GM23338 (cell line): ENCODE measurements at regions not wholly inside any gene's neighbourhood (a gene's known extent, or its start where the extent isn't known, plus 50 kb on each side); places are given as distances from the start of the nearest gene placed in this dataset.

Experiments
- ATAC-seq: fragments of 200-7000 bp; cut with Tn5 transposase; 3 replicates; pipeline ENCODE4 v1.9.1; 2020
- DNase-seq: peaks from one replicate; pipeline ENCODE4 v3.0.0-alpha.2; 2015; ENCODE audit warnings: low spot score
- H2AFZ ChIP-seq: fragments of 200-600 bp; sonication (generic); 2 replicates; pipeline ENCODE4 v1.8.0; 2016; ENCODE audit warnings: antibody characterized with exemption, mild to moderate bottlenecking, moderate library complexity
- H3F3A ChIP-seq: fragments of 200-600 bp; sonication (generic); replicated peaks from 2 replicates; pipeline ENCODE4 v1.8.0; 2017; ENCODE audit warnings: antibody characterized with exemption, mixed run types, low read depth
- H3K27ac ChIP-seq: fragments of 200-600 bp; sonication (generic); 2 replicates; pipeline ENCODE4 v1.6.1; 2016; ENCODE audit warnings: low read depth
- H3K27me3 ChIP-seq: fragments of 200-600 bp; sonication (generic); 2 replicates; pipeline ENCODE4 v1.8.0; 2016; ENCODE audit warnings: mild to moderate bottlenecking, mixed run types, moderate library complexity; ENCODE audit not compliant: insufficient read depth
- H3K36me3 ChIP-seq: fragments of 200-600 bp; sonication (generic); 2 replicates; pipeline ENCODE4 v1.8.0; 2016; ENCODE audit warnings: mild to moderate bottlenecking; ENCODE audit not compliant: insufficient read depth
- H3K4me1 ChIP-seq: fragments of 200-600 bp; sonication (generic); 2 replicates; pipeline ENCODE4 v1.8.0; 2016; ENCODE audit warnings: mild to moderate bottlenecking, moderate library complexity; ENCODE audit not compliant: insufficient read depth
- H3K4me2 ChIP-seq: fragments of 200-600 bp; sonication (generic); 2 replicates; pipeline ENCODE4 v1.7.1; 2017; ENCODE audit warnings: mixed run types
- H3K4me3 ChIP-seq: fragments of 200-600 bp; sonication (generic); 2 replicates; pipeline ENCODE4 v1.6.1; 2016; ENCODE audit warnings: mixed run types
- H3K79me2 ChIP-seq: fragments of 200-600 bp; sonication (generic); replicated peaks from 2 replicates; pipeline ENCODE4 v1.8.0; 2017; ENCODE audit warnings: mild to moderate bottlenecking; ENCODE audit not compliant: insufficient read depth
- H3K9me2 ChIP-seq: fragments of 200-600 bp; sonication (generic); 2 replicates; pipeline ENCODE4 v1.8.0; 2017; ENCODE audit not compliant: insufficient read depth
- H4K20me1 ChIP-seq: fragments of 200-600 bp; sonication (generic); replicated peaks from 2 replicates; pipeline ENCODE4 v1.8.0; 2017; ENCODE audit warnings: mild to moderate bottlenecking; ENCODE audit not compliant: insufficient read depth
- H3K27ac Mint-ChIP-seq: 2 replicates; pipeline ENCODE4 v1.8.0; 2020; ENCODE audit warnings: inconsistent platforms, mild to moderate bottlenecking, moderate library complexity, mixed read lengths
- H3K27me3 Mint-ChIP-seq: 3 replicates; pipeline ENCODE4 v1.8.0; 2022; ENCODE audit warnings: low read depth, mild to moderate bottlenecking, moderate library complexity, mixed read lengths, inconsistent platforms; ENCODE audit not compliant: insufficient read depth, poor library complexity
- H3K36me3 Mint-ChIP-seq: 3 replicates; pipeline ENCODE4 v1.8.0; 2021; ENCODE audit warnings: low read depth, mild to moderate bottlenecking, inconsistent platforms, moderate library complexity, mixed read lengths
- H3K4me1 Mint-ChIP-seq: 3 replicates; pipeline ENCODE4 v1.8.0; 2020; ENCODE audit warnings: mild to moderate bottlenecking, inconsistent platforms, mixed read lengths
- H3K4me3 Mint-ChIP-seq: 3 replicates; pipeline ENCODE4 v1.8.0; 2021; ENCODE audit warnings: moderate library complexity, mild to moderate bottlenecking, inconsistent platforms, mixed read lengths
- H3K9me3 Mint-ChIP-seq: 3 replicates; pipeline ENCODE4 v1.8.0; 2020; ENCODE audit warnings: moderate library complexity, mild to moderate bottlenecking, inconsistent platforms, mixed read lengths
- CREB1 ChIP-seq: fragments of 250-450 bp; sonication (Bioruptor Pico); IDR thresholded peaks from 2 replicates; pipeline ENCODE4 v1.5.0; 2020; ENCODE audit warnings: low read depth, mild to moderate bottlenecking, moderate library complexity
- CTCF ChIP-seq, 2 experiments: fragments of 200-600 bp in 1 of 2; sonication (generic) in 1 of 2; conservative IDR thresholded peaks; 2 replicates each; pipeline versions ENCODE4 v1.5.1 to v1.6.1; 2016 to 2017; ENCODE audit warnings: antibody characterized with exemption in 2 of 2, low read depth in 2 of 2, mild to moderate bottlenecking in 2 of 2, moderate library complexity in 1 of 2
- ETS1 ChIP-seq: IDR thresholded peaks from 2 replicates; pipeline ENCODE4 v1.6.1; 2016; ENCODE audit warnings: antibody characterized with exemption
- JUNB ChIP-seq: IDR thresholded peaks from one replicate; pipeline ENCODE4 v1.6.1; 2016; ENCODE audit warnings: antibody characterized with exemption; ENCODE audit not compliant: unreplicated experiment
- NANOG ChIP-seq: IDR thresholded peaks from 2 replicates; pipeline ENCODE4 v1.6.1; 2016; ENCODE audit warnings: antibody characterized with exemption, borderline replicate concordance
- POLR2AphosphoS5 ChIP-seq: IDR thresholded peaks from 2 replicates; pipeline ENCODE4 v1.6.1; 2016; ENCODE audit warnings: antibody characterized with exemption, low read depth
- ZNF114 ChIP-seq: fragments of 250-450 bp; sonication (Bioruptor Pico); IDR thresholded peaks from 2 replicates; pipeline ENCODE4 v1.5.0; 2020; ENCODE audit warnings: mild to moderate bottlenecking, moderate library complexity
- ZNF331 ChIP-seq: fragments of 250-450 bp; sonication (Bioruptor Pico); IDR thresholded peaks from 2 replicates; pipeline ENCODE4 v1.5.0; 2020; ENCODE audit warnings: low read depth, mild to moderate bottlenecking, moderate library complexity
- TF ChIP-seq, protein P1 (sequence below): IDR thresholded peaks from one replicate; pipeline ENCODE4 v1.6.1; 2018; ENCODE audit warnings: antibody characterized with exemption; ENCODE audit not compliant: unreplicated experiment
- TF ChIP-seq, protein P2 (sequence below): fragments of 250-450 bp; sonication (Bioruptor Pico); IDR thresholded peaks from 2 replicates; pipeline ENCODE4 v1.5.0; 2020; ENCODE audit warnings: mild to moderate bottlenecking, moderate library complexity

GRCh38 chr5:5986492-5987178 is 391.7 kb downstream of the MED10 start (continued):
- TF ChIP-seq NANOG = no peak
- no peak for TF ChIP-seq POLR2AphosphoS5

DNA sequence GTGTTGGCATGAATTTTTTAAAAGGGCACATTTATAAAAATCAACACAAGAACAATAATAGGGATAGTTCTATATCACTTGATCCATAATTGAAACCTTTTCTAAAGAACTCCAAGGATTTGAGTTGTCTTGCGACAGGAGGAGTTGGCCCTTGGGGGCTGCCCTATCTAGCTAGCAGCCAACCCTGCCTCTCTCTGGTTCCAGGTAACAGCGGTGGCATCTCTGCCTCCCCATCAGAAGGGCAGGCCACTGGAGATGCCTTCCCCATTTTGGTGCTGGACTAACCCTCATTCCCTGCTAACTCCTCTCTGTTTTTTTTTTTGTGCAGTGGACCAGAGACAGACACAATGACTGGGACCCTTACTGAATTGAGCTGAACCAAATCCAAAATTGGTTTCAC is 393.0 kb downstream of the MED10 start:
- Histone ChIP-seq H3F3A (no peaks in the 10 kb centered on the region), H3K36me3 (no peaks in the 10 kb centered on the region), H3K9me2 (peaks cover 3% of the 10 kb centered on the region; the same call in 1 of the 2 replicates), H3K4me3 (no peak overlapping the region), H3K4me1 (peaks cover 7% of the 10 kb centered on the region; the same call in 1 of the 2 replicates), H3K27ac (no peak overlapping the region), H2AFZ (no peak overlapping the region), H3K4me2 (no peak overlapping the region), H3K27me3 (no peaks in the 10 kb centered on the region), H4K20me1 (no peaks in the 10 kb centered on the region), H3K79me2 (no peaks in the 10 kb centered on the region)
- Mint-ChIP-seq H3K27me3 (peaks cover 3% of the 10 kb centered on the region), H3K36me3 (no peaks in the 10 kb centered on the region), H3K4me1 (peaks cover 12% of the 10 kb centered on the region), H3K4me3 (no peak overlapping the region), H3K27ac (no peak overlapping the region), H3K9me3 (no peaks in the 10 kb centered on the region; the same call in 1 of the 3 replicates)
- TF ChIP-seq CTCF (conservative IDR thresholded peaks at IDR 0.05; ENCODE audit: low read depth in 2 of 2) (no peak), ZNF331 (CRISPR knock-in tag) (no peak), ETS1 (no peak), ZNF114 (CRISPR knock-in tag) (no peak), CREB1 (CRISPR knock-in tag) (no peak), JUNB (no peak)
- TF ChIP-seq, protein P1, sequence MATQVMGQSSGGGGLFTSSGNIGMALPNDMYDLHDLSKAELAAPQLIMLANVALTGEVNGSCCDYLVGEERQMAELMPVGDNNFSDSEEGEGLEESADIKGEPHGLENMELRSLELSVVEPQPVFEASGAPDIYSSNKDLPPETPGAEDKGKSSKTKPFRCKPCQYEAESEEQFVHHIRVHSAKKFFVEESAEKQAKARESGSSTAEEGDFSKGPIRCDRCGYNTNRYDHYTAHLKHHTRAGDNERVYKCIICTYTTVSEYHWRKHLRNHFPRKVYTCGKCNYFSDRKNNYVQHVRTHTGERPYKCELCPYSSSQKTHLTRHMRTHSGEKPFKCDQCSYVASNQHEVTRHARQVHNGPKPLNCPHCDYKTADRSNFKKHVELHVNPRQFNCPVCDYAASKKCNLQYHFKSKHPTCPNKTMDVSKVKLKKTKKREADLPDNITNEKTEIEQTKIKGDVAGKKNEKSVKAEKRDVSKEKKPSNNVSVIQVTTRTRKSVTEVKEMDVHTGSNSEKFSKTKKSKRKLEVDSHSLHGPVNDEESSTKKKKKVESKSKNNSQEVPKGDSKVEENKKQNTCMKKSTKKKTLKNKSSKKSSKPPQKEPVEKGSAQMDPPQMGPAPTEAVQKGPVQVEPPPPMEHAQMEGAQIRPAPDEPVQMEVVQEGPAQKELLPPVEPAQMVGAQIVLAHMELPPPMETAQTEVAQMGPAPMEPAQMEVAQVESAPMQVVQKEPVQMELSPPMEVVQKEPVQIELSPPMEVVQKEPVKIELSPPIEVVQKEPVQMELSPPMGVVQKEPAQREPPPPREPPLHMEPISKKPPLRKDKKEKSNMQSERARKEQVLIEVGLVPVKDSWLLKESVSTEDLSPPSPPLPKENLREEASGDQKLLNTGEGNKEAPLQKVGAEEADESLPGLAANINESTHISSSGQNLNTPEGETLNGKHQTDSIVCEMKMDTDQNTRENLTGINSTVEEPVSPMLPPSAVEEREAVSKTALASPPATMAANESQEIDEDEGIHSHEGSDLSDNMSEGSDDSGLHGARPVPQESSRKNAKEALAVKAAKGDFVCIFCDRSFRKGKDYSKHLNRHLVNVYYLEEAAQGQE = no peak
- TF ChIP-seq, protein P2, sequence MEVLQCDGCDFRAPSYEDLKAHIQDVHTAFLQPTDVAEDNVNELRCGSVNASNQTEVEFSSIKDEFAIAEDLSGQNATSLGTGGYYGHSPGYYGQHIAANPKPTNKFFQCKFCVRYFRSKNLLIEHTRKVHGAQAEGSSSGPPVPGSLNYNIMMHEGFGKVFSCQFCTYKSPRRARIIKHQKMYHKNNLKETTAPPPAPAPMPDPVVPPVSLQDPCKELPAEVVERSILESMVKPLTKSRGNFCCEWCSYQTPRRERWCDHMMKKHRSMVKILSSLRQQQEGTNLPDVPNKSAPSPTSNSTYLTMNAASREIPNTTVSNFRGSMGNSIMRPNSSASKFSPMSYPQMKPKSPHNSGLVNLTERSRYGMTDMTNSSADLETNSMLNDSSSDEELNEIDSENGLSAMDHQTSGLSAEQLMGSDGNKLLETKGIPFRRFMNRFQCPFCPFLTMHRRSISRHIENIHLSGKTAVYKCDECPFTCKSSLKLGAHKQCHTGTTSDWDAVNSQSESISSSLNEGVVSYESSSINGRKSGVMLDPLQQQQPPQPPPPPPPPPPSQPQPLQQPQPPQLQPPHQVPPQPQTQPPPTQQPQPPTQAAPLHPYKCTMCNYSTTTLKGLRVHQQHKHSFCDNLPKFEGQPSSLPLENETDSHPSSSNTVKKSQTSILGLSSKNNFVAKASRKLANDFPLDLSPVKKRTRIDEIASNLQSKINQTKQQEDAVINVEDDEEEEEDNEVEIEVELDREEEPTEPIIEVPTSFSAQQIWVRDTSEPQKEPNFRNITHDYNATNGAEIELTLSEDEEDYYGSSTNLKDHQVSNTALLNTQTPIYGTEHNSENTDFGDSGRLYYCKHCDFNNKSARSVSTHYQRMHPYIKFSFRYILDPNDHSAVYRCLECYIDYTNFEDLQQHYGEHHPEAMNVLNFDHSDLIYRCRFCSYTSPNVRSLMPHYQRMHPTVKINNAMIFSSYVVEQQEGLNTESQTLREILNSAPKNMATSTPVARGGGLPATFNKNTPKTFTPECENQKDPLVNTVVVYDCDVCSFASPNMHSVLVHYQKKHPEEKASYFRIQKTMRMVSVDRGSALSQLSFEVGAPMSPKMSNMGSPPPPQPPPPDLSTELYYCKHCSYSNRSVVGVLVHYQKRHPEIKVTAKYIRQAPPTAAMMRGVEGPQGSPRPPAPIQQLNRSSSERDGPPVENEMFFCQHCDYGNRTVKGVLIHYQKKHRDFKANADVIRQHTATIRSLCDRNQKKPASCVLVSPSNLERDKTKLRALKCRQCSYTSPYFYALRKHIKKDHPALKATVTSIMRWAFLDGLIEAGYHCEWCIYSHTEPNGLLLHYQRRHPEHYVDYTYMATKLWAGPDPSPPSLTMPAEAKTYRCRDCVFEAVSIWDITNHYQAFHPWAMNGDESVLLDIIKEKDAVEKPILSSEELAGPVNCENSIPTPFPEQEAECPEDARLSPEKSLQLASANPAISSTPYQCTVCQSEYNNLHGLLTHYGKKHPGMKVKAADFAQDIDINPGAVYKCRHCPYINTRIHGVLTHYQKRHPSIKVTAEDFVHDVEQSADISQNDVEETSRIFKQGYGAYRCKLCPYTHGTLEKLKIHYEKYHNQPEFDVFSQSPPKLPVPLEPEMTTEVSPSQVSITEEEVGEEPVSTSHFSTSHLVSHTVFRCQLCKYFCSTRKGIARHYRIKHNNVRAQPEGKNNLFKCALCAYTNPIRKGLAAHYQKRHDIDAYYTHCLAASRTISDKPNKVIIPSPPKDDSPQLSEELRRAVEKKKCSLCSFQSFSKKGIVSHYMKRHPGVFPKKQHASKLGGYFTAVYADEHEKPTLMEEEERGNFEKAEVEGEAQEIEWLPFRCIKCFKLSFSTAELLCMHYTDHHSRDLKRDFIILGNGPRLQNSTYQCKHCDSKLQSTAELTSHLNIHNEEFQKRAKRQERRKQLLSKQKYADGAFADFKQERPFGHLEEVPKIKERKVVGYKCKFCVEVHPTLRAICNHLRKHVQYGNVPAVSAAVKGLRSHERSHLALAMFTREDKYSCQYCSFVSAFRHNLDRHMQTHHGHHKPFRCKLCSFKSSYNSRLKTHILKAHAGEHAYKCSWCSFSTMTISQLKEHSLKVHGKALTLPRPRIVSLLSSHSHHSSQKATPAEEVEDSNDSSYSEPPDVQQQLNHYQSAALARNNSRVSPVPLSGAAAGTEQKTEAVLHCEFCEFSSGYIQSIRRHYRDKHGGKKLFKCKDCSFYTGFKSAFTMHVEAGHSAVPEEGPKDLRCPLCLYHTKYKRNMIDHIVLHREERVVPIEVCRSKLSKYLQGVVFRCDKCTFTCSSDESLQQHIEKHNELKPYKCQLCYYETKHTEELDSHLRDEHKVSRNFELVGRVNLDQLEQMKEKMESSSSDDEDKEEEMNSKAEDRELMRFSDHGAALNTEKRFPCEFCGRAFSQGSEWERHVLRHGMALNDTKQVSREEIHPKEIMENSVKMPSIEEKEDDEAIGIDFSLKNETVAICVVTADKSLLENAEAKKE (CRISPR knock-in tag) = no peak
- ATAC-seq = no peak
- no peak for DNase-seq
